K562 (cell line): ENCODE measurements at regions not wholly inside any gene's neighbourhood (a gene's known extent, or its start where the extent isn't known, plus 50 kb on each side); places are given as distances from the start of the nearest gene placed in this dataset.

ENCODE experiments used
- ATAC-seq: fragments of 200-7000 bp; cut with Tn5 transposase; 3 replicates; pipeline ENCODE4 v1.9.1; 2020; ENCODE audit warnings: moderate library complexity
- BruUV-seq: library from RNA; stranded (reverse); fragments of 400-500 nt; replicated peaks from 2 replicates; lab custom pipeline; 2021; lab: Mats Ljungman, UMichigan
- CTCF ChIA-PET: fragments of 300-600 bp; formaldehyde crosslinking; extraction: SDS; loops from one replicate; lab custom pipeline; 2021; ENCODE audit warnings: low intra/inter-chr PET ratio; lab: Yijun Ruan, JAX
- POLR2A ChIA-PET: fragments of 300-600, 350-650 bp; sonication (Branson Sonifier 250); formaldehyde crosslinking; extraction: SDS; loops from one replicate; lab custom pipeline; 2021; ENCODE audit warnings: antibody characterized with exemption, inconsistent platforms; lab: Yijun Ruan, JAX
- DNase-seq, 4 experiments: peaks; one replicate each; pipeline versions ENCODE4 v3.0.0 to v3.0.0-alpha.2; 2011 to 2018; ENCODE audit warnings: low spot score in 3 of 4, mixed read lengths in 3 of 4; ENCODE audit errors: extremely low read depth in 1 of 4
- FAIRE-seq: peaks from 2 replicates; lab custom pipeline; 2011; peaks lifted over from hg19 to GRCh38; lab: Jason Lieb, UNC
- H2AFZ ChIP-seq: 2 replicates; pipeline ENCODE4 v1.6.0; 2011; ENCODE audit warnings: low read depth, low read length, control low read depth, inconsistent platforms
- H3K27ac ChIP-seq: fragments of 200-600 bp; 3 replicates; pipeline ENCODE4 v1.8.0; 2011; ENCODE audit warnings: low read depth, mild to moderate bottlenecking, control low read depth, inconsistent platforms, low read length, moderate library complexity, mixed read lengths; ENCODE audit errors: extremely low read depth
- H3K27me3 ChIP-seq, 2 experiments: fragments of 300-600 bp in 1 of 2; 2 replicates in 1 of 2; 3 replicates in 1 of 2; pipeline versions ENCODE4 v1.6.0 to v1.8.0; 2011; ENCODE audit warnings: inconsistent platforms in 2 of 2, low read length in 2 of 2, mild to moderate bottlenecking in 1 of 2, mixed read lengths in 1 of 2, moderate library complexity in 1 of 2; ENCODE audit not compliant: control insufficient read depth in 2 of 2, insufficient read depth in 2 of 2
- H3K36me3 ChIP-seq: fragments of 300-600 bp; 3 replicates; pipeline ENCODE4 v1.8.0; 2011; ENCODE audit warnings: mild to moderate bottlenecking, low read length, inconsistent platforms; ENCODE audit not compliant: control insufficient read depth, insufficient read depth
- H3K4me1 ChIP-seq, 2 experiments: fragments of 200-600 bp in 1 of 2; replicated peaks in 1 of 2; 2 replicates in 1 of 2; 3 replicates in 1 of 2; pipeline versions ENCODE4 v1.5.1 to v1.8.0; 2011; ENCODE audit warnings: inconsistent platforms in 2 of 2, low read length in 2 of 2, mild to moderate bottlenecking in 1 of 2, mixed read lengths in 1 of 2, moderate library complexity in 1 of 2; ENCODE audit not compliant: control insufficient read depth in 2 of 2, insufficient read depth in 2 of 2
- H3K4me2 ChIP-seq: 2 replicates; pipeline ENCODE4 v1.6.1; 2011; ENCODE audit warnings: low read length, control low read depth, inconsistent platforms, mixed read lengths; ENCODE audit not compliant: insufficient read depth
- H3K4me3 ChIP-seq: fragments of 200-600 bp; sonication (generic), shearing (Covaris generic); 2 replicates; pipeline ENCODE4 v1.5.1; 2016; ENCODE audit warnings: control low read depth, inconsistent platforms
- H3K79me2 ChIP-seq: fragments of 200-600 bp; 3 replicates; pipeline ENCODE4 v1.8.0; 2011; ENCODE audit warnings: low read length, inconsistent platforms; ENCODE audit not compliant: control insufficient read depth, insufficient read depth
- H3K9ac ChIP-seq, 2 experiments: 2 replicates each; pipeline versions ENCODE4 v1.6.0 to v1.6.1; 2011; ENCODE audit warnings: low read depth in 2 of 2, low read length in 2 of 2, control low read depth in 1 of 2, inconsistent platforms in 1 of 2, mild to moderate bottlenecking in 1 of 2, mixed read lengths in 1 of 2; ENCODE audit not compliant: insufficient read depth in 1 of 2
- H3K9me1 ChIP-seq: one replicate; pipeline ENCODE4 v1.6.0; 2011; ENCODE audit warnings: inconsistent platforms, mild to moderate bottlenecking, low read length, moderate library complexity; ENCODE audit not compliant: control insufficient read depth, insufficient read depth
- H3K9me3 ChIP-seq: replicated peaks from 2 replicates; pipeline ENCODE4 v1.5.1; 2011; ENCODE audit warnings: low read depth, low read length, inconsistent platforms; ENCODE audit not compliant: control insufficient read depth, insufficient read depth
- H4K20me1 ChIP-seq: replicated peaks from 2 replicates; pipeline ENCODE4 v1.6.1; 2011; ENCODE audit warnings: low read length, inconsistent platforms, mixed read lengths; ENCODE audit not compliant: control insufficient read depth, insufficient read depth
- ARID2 ChIP-seq: fragments of 450-650 bp; IDR thresholded peaks from 2 replicates; pipeline ENCODE4 v1.6.1; 2017; ENCODE audit warnings: antibody characterized with exemption, mild to moderate bottlenecking
- DACH1 ChIP-seq: fragments of 450-650 bp; IDR thresholded peaks from 2 replicates; pipeline ENCODE4 v1.6.1; 2018; ENCODE audit not compliant: partially characterized antibody
- ESRRA ChIP-seq: fragments of 450-650 bp; IDR thresholded peaks from 2 replicates; pipeline ENCODE4 v1.6.1; 2014; ENCODE audit warnings: low read depth, mild to moderate bottlenecking, moderate library complexity, borderline replicate concordance
- ESRRB ChIP-seq: fragments of 250-450 bp; sonication (Bioruptor Pico); IDR thresholded peaks from 2 replicates; pipeline ENCODE4 v1.5.0; 2020; ENCODE audit warnings: mild to moderate bottlenecking, moderate library complexity, borderline replicate concordance
- FOXK1 ChIP-seq: sonication (generic); formaldehyde crosslinking; IDR thresholded peaks from 2 replicates; pipeline ENCODE4 v1.8.0; 2022; ENCODE audit warnings: missing genetic modification reagents, mild to moderate bottlenecking, borderline replicate concordance
- HNRNPUL1 ChIP-seq: fragments of 200-400 bp; formaldehyde crosslinking; IDR thresholded peaks from 2 replicates; pipeline ENCODE4 v1.6.1; 2017; ENCODE audit warnings: low read length
- PPARD ChIP-seq: fragments of 250-450 bp; sonication (Bioruptor Pico); IDR thresholded peaks from 2 replicates; pipeline ENCODE4 v1.8.0; 2022; ENCODE audit warnings: inconsistent platforms, mild to moderate bottlenecking, moderate library complexity
- RBFOX2 ChIP-seq: fragments of 200-400 bp; formaldehyde crosslinking; IDR thresholded peaks from 2 replicates; pipeline ENCODE4 v1.6.1; 2017; ENCODE audit warnings: low read depth, mild to moderate bottlenecking, low read length, moderate library complexity
- STAT5B ChIP-seq: fragments of 250-450 bp; sonication (Bioruptor Pico); IDR thresholded peaks from 2 replicates; pipeline ENCODE4 v1.8.0; 2021; ENCODE audit warnings: mild to moderate bottlenecking, inconsistent platforms
- TFAM ChIP-seq: fragments of 250-450 bp; sonication (Bioruptor Pico); conservative IDR thresholded peaks from 2 replicates; pipeline ENCODE4 v1.5.0; 2021; ENCODE audit warnings: mild to moderate bottlenecking, moderate library complexity
- YBX1 ChIP-seq: fragments of 450-650 bp; IDR thresholded peaks from 2 replicates; pipeline ENCODE4 v1.7.1; 2016; ENCODE audit warnings: mild to moderate bottlenecking
- ZKSCAN3 ChIP-seq: fragments of 250-450 bp; sonication (Bioruptor Pico); IDR thresholded peaks from 2 replicates; pipeline ENCODE4 v1.4.0; 2020
- WGBS: fragments of 100-300 bp; shearing (Covaris generic); methylation state at CpG from one replicate; pipeline ENCODE4 v1.1.6; 2016; ENCODE audit warnings: low coverage, mixed read lengths; ENCODE audit not compliant: insufficient coverage; ENCODE audit errors: missing lambda C conversion rate; 5-methylcytosine and 5-hydroxymethylcytosine counted together
- in situ Hi-C: fragments of 300-500 bp; cut with MboI; formaldehyde crosslinking; loops from 4 replicates; pipeline ENCODE4 v1.15.0; 2018; ENCODE audit warnings: inconsistent platforms, mixed read lengths
- intact Hi-C: fragments of 100-400 bp; cut with micrococcal nuclease; formaldehyde crosslinking; loops from 2 replicates; pipeline ENCODE4 v1.14.2; 2022
- TF ChIP-seq, protein P1 (sequence below): sonication (generic); formaldehyde crosslinking; IDR thresholded peaks from 2 replicates; pipeline ENCODE4 v1.8.0; 2022; ENCODE audit warnings: mild to moderate bottlenecking, missing genetic modification reagents
- TF ChIP-seq, protein P2 (sequence below): fragments of 450-650 bp; IDR thresholded peaks from 2 replicates; pipeline ENCODE4 v1.6.1; 2018; ENCODE audit warnings: mild to moderate bottlenecking, low read depth; ENCODE audit not compliant: partially characterized antibody
- TF ChIP-seq, protein P3 (sequence below): fragments of 450-650 bp; IDR thresholded peaks from one replicate; pipeline ENCODE4 v1.6.1; 2018; ENCODE audit warnings: mild to moderate bottlenecking, moderate library complexity; ENCODE audit not compliant: partially characterized antibody
- TF ChIP-seq, protein P4 (sequence below): sonication (generic); formaldehyde crosslinking; IDR thresholded peaks from 2 replicates; pipeline ENCODE4 v1.8.0; 2022; ENCODE audit warnings: mild to moderate bottlenecking, missing genetic modification reagents

DNA sequence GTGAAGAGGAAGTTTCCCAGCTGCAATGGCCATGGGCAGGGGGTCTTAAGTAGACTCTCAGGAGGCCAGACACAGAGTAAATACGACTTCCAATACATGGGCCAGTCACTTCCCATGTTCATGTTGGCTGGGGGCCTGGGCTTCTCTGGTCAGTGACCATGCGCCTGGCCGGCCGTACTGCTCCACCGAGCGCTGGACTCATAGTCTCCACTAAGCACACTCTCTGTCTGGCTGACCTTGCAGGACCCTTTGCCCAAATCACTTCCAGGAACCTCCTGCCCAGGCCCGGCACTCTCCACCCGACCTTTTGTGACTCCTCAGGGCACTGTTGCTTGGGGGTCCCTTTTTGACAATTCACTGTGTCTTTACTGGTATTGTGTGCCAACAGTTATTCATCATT is 69.3 kb downstream of the SOWAHC start:
- H3K9ac ChIP-seq, result no peak overlapping the region
- POLR2A ChIA-PET, result no interaction called here
- intact Hi-C loops, result no loop called here
- H2AFZ ChIP-seq, result no peak overlapping the region
- no peaks in the 10 kb centered on the region for H3K9me1 ChIP-seq
- in situ Hi-C loops, result no loop called here
- BruUV-seq, result no TSS peak
- H3K4me3 ChIP-seq, result no peak overlapping the region
- CTCF ChIA-PET, result no interaction called here
- no peaks in the 10 kb centered on the region for H3K9me3 ChIP-seq
- H3K79me2 ChIP-seq, result no peaks in the 10 kb centered on the region
- 5% methylated on average over 8 of the region's 8 CpGs for WGBS
- FAIRE-seq, result no peak
- TF ChIP-seq TFAM (CRISPR knock-in tag) (no peak), YBX1 (no peak), ESRRA (no peak), FOXK1 (no peak), HNRNPUL1 (no peak), RBFOX2 (no peak), STAT5B (CRISPR knock-in tag) (no peak), PPARD (CRISPR knock-in tag) (no peak), ESRRB (no peak), DACH1 (no peak), ARID2 (no peak), ZKSCAN3 (CRISPR knock-in tag) (no peak)
- TF ChIP-seq, protein P1, sequence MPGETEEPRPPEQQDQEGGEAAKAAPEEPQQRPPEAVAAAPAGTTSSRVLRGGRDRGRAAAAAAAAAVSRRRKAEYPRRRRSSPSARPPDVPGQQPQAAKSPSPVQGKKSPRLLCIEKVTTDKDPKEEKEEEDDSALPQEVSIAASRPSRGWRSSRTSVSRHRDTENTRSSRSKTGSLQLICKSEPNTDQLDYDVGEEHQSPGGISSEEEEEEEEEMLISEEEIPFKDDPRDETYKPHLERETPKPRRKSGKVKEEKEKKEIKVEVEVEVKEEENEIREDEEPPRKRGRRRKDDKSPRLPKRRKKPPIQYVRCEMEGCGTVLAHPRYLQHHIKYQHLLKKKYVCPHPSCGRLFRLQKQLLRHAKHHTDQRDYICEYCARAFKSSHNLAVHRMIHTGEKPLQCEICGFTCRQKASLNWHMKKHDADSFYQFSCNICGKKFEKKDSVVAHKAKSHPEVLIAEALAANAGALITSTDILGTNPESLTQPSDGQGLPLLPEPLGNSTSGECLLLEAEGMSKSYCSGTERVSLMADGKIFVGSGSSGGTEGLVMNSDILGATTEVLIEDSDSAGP (CRISPR knock-in tag), result no peak
- TF ChIP-seq, protein P2, sequence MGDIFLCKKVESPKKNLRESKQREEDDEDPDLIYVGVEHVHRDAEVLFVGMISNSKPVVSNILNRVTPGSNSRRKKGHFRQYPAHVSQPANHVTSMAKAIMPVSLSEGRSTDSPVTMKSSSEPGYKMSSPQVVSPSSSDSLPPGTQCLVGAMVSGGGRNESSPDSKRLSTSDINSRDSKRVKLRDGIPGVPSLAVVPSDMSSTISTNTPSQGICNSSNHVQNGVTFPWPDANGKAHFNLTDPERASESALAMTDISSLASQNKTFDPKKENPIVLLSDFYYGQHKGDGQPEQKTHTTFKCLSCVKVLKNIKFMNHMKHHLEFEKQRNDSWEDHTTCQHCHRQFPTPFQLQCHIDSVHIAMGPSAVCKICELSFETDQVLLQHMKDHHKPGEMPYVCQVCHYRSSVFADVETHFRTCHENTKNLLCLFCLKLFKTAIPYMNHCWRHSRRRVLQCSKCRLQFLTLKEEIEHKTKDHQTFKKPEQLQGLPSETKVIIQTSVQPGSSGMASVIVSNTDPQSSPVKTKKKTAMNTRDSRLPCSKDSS, result no peak
- TF ChIP-seq, protein P3, sequence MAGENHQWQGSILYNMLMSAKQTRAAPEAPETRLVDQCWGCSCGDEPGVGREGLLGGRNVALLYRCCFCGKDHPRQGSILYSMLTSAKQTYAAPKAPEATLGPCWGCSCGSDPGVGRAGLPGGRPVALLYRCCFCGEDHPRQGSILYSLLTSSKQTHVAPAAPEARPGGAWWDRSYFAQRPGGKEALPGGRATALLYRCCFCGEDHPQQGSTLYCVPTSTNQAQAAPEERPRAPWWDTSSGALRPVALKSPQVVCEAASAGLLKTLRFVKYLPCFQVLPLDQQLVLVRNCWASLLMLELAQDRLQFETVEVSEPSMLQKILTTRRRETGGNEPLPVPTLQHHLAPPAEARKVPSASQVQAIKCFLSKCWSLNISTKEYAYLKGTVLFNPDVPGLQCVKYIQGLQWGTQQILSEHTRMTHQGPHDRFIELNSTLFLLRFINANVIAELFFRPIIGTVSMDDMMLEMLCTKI, result no peak
- TF ChIP-seq, protein P4, sequence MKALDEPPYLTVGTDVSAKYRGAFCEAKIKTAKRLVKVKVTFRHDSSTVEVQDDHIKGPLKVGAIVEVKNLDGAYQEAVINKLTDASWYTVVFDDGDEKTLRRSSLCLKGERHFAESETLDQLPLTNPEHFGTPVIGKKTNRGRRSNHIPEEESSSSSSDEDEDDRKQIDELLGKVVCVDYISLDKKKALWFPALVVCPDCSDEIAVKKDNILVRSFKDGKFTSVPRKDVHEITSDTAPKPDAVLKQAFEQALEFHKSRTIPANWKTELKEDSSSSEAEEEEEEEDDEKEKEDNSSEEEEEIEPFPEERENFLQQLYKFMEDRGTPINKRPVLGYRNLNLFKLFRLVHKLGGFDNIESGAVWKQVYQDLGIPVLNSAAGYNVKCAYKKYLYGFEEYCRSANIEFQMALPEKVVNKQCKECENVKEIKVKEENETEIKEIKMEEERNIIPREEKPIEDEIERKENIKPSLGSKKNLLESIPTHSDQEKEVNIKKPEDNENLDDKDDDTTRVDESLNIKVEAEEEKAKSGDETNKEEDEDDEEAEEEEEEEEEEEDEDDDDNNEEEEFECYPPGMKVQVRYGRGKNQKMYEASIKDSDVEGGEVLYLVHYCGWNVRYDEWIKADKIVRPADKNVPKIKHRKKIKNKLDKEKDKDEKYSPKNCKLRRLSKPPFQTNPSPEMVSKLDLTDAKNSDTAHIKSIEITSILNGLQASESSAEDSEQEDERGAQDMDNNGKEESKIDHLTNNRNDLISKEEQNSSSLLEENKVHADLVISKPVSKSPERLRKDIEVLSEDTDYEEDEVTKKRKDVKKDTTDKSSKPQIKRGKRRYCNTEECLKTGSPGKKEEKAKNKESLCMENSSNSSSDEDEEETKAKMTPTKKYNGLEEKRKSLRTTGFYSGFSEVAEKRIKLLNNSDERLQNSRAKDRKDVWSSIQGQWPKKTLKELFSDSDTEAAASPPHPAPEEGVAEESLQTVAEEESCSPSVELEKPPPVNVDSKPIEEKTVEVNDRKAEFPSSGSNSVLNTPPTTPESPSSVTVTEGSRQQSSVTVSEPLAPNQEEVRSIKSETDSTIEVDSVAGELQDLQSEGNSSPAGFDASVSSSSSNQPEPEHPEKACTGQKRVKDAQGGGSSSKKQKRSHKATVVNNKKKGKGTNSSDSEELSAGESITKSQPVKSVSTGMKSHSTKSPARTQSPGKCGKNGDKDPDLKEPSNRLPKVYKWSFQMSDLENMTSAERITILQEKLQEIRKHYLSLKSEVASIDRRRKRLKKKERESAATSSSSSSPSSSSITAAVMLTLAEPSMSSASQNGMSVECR, result no peak
- TF ChIP-seq, all 486 proteins: peak for 0
- no peaks in the 10 kb centered on the region for H3K4me1 ChIP-seq
- no peak overlapping the region for H3K4me2 ChIP-seq
- H3K27ac ChIP-seq, result no peak overlapping the region
- ATAC-seq (no peak), DNase-seq (no peak)
- no peaks in the 10 kb centered on the region for H4K20me1 ChIP-seq
- peaks cover 2 to 20% of the 10 kb centered on the region in 2 experiments; a peak in 3 of 5 replicates for H3K27me3 ChIP-seq
- H3K36me3 ChIP-seq, result no peaks in the 10 kb centered on the region
